Smooth muscle cell (in vitro differentiated cells): ENCODE measurements at regions not wholly inside any gene's neighbourhood (a gene's known extent, or its start where the extent isn't known, plus 50 kb on each side); places are given as distances from the start of the nearest gene placed in this dataset.
A peak's percentile ranks its signal among the peaks of the same experiment; 100 is the strongest.

Experiments
- DNase-seq: peaks from one replicate; lab custom pipeline; 2025; ENCODE audit not compliant: unreplicated experiment; lab: John Stamatoyannopoulos, UW
- H2AFZ ChIP-seq: fragments of 200-600 bp; sonication (generic); 2 replicates; pipeline ENCODE4 v1.6.0; 2016; ENCODE audit warnings: antibody characterized with exemption, low read depth, mild to moderate bottlenecking
- H3F3A ChIP-seq: fragments of 200-600 bp; sonication (generic); 2 replicates; pipeline ENCODE4 v1.6.0; 2017; ENCODE audit warnings: antibody characterized with exemption, low read depth
- H3K27ac ChIP-seq: fragments of 200-600 bp; sonication (generic); 2 replicates; pipeline ENCODE4 v1.5.1; 2016; ENCODE audit warnings: low read depth, mild to moderate bottlenecking
- H3K27me3 ChIP-seq: fragments of 200-600 bp; sonication (generic); 2 replicates; pipeline ENCODE4 v1.6.1; 2016; ENCODE audit warnings: low read depth, mild to moderate bottlenecking
- H3K36me3 ChIP-seq: fragments of 200-600 bp; sonication (generic); 2 replicates; pipeline ENCODE4 v1.5.1; 2016; ENCODE audit warnings: low read depth
- H3K4me1 ChIP-seq: fragments of 200-600 bp; sonication (generic); 2 replicates; pipeline ENCODE4 v1.5.1; 2016; ENCODE audit warnings: low read depth
- H3K4me2 ChIP-seq: fragments of 200-600 bp; sonication (generic); 2 replicates; pipeline ENCODE4 v1.6.0; 2016; ENCODE audit warnings: mild to moderate bottlenecking
- H3K4me3 ChIP-seq: fragments of 200-600 bp; sonication (generic); 2 replicates; pipeline ENCODE4 v1.5.1; 2016; ENCODE audit warnings: mild to moderate bottlenecking
- H3K79me2 ChIP-seq: fragments of 200-600 bp; sonication (generic); 2 replicates; pipeline ENCODE4 v1.6.0; 2016; ENCODE audit warnings: low read depth, mild to moderate bottlenecking
- H3K9ac ChIP-seq: fragments of 200-600 bp; sonication (generic); 2 replicates; pipeline ENCODE4 v1.6.0; 2016; ENCODE audit warnings: low read depth
- H3K9me3 ChIP-seq: fragments of 200-600 bp; sonication (generic); replicated peaks from 2 replicates; pipeline ENCODE4 v1.5.1; 2016; ENCODE audit warnings: low read depth
- H4K20me1 ChIP-seq: fragments of 200-600 bp; sonication (generic); 2 replicates; pipeline ENCODE4 v1.6.0; 2016; ENCODE audit warnings: low read depth
- CTCF ChIP-seq: fragments of 200-600 bp; sonication (generic); IDR thresholded peaks from 2 replicates; pipeline ENCODE4 v1.5.1; 2017; ENCODE audit warnings: borderline replicate concordance, mild to moderate bottlenecking, antibody characterized with exemption; ENCODE audit not compliant: insufficient read depth, poor library complexity, severe bottlenecking
- WGBS: methylation state at CpG from one replicate; pipeline ENCODE4 v1.1.7; 2016; ENCODE audit warnings: low lambda C conversion rate; 5-methylcytosine and 5-hydroxymethylcytosine counted together

GRCh38 chr1:96048572-96049212 lies 672.9 kb upstream of the PTBP2 start:
- Histone ChIP-seq H2AFZ (peak overlapping the region; percentile 18), H3F3A (no peaks in the 10 kb centered on the region), H4K20me1 (no peaks in the 10 kb centered on the region), H3K4me3 (no peak overlapping the region), H3K4me1 (no peaks in the 10 kb centered on the region), H3K27me3 (no peaks in the 10 kb centered on the region), H3K36me3 (no peaks in the 10 kb centered on the region), H3K9me3 (no peaks in the 10 kb centered on the region), H3K79me2 (no peaks in the 10 kb centered on the region), H3K4me2 (peak overlapping the region; percentile 41), H3K9ac (no peak overlapping the region), H3K27ac (no peak overlapping the region)
- no peak for DNase-seq
- no peak for TF ChIP-seq CTCF
- WGBS: 54% methylated on average over 2 of the region's 2 CpGs

- no peak for DNase-seq
These were observed 671.7 kb upstream of the PTBP2 start for GRCh38 chr1:96049759-96050409.

GRCh38 chr1:96059276-96059675 lies 662.3 kb upstream of the PTBP2 start:
- Histone ChIP-seq H3K9ac (no peak overlapping the region), H3K4me2 (no peak overlapping the region), H4K20me1 (no peaks in the 10 kb centered on the region), H3K4me1 (no peaks in the 10 kb centered on the region), H3F3A (no peaks in the 10 kb centered on the region), H3K9me3 (no peaks in the 10 kb centered on the region), H3K4me3 (no peak overlapping the region), H2AFZ (no peak overlapping the region), H3K36me3 (no peaks in the 10 kb centered on the region), H3K27ac (no peak overlapping the region), H3K79me2 (no peaks in the 10 kb centered on the region), H3K27me3 (no peaks in the 10 kb centered on the region)
- no peak for DNase-seq
- WGBS: 81% methylated on average over 1 of the region's 1 CpG
- TF ChIP-seq CTCF: no peak

More at GRCh38 chr1:96049759-96050409, 671.7 kb upstream of the PTBP2 start:
- Histone ChIP-seq H3K27ac (no peak overlapping the region), H4K20me1 (no peaks in the 10 kb centered on the region), H3F3A (no peaks in the 10 kb centered on the region), H3K9me3 (no peaks in the 10 kb centered on the region), H2AFZ (no peak overlapping the region), H3K4me1 (no peaks in the 10 kb centered on the region), H3K4me3 (no peak overlapping the region), H3K4me2 (peak overlapping the region; percentile 9), H3K36me3 (no peaks in the 10 kb centered on the region), H3K9ac (no peak overlapping the region), H3K79me2 (no peaks in the 10 kb centered on the region), H3K27me3 (no peaks in the 10 kb centered on the region)
- 78% methylated on average over 3 of the region's 3 CpGs for WGBS
- no peak for TF ChIP-seq CTCF

- 83% methylated on average over 3 of the region's 3 CpGs for WGBS
- Histone ChIP-seq H3K36me3 (no peaks in the 10 kb centered on the region), H3F3A (no peaks in the 10 kb centered on the region), H3K4me3 (no peak overlapping the region), H3K79me2 (no peaks in the 10 kb centered on the region), H3K27ac (no peak overlapping the region), H3K27me3 (no peaks in the 10 kb centered on the region), H4K20me1 (no peaks in the 10 kb centered on the region), H3K4me2 (no peak overlapping the region), H3K4me1 (no peaks in the 10 kb centered on the region), H3K9ac (no peak overlapping the region), H3K9me3 (no peaks in the 10 kb centered on the region), H2AFZ (no peak overlapping the region)
- DNase-seq: no peak
- TF ChIP-seq CTCF: no peak
These were observed 661.8 kb upstream of the PTBP2 start for GRCh38 chr1:96059736-96060135.
